HEK293 (cell line): ENCODE measurements at regions not wholly inside any gene's neighbourhood (a gene's known extent, or its start where the extent isn't known, plus 50 kb on each side); places are given as distances from the start of the nearest gene placed in this dataset.

Experiments
- CTCF ChIA-PET: fragments of 350-600 bp; formaldehyde crosslinking; extraction: SDS; loops from one replicate; lab custom pipeline; 2021; ENCODE audit warnings: antibody characterized with exemption; lab: Yijun Ruan, JAX
- POLR2A ChIA-PET: fragments of 300-600 bp; formaldehyde crosslinking; extraction: SDS; loops from one replicate; lab custom pipeline; 2020; ENCODE audit warnings: antibody characterized with exemption, inconsistent platforms; lab: Yijun Ruan, JAX
- H3K27ac ChIP-seq: fragments of 200-500 bp; sonication (Bioruptor generic); 2 replicates; pipeline ENCODE4 v1.5.1; 2014; ENCODE audit warnings: low read depth, low read length, control low read depth, inconsistent platforms; ENCODE audit errors: extremely low read depth
- H3K36me3 ChIP-seq, 2 experiments: fragments of 200-500 bp in 1 of 2; sonication (Bioruptor generic) in 1 of 2; 1 replicate in 1 of 2; 2 replicates in 1 of 2; pipeline ENCODE4 v1.5.1; 2014 to 2017; ENCODE audit warnings: inconsistent platforms in 2 of 2, low read length in 2 of 2; ENCODE audit not compliant: control insufficient read depth in 2 of 2, insufficient read depth in 1 of 2
- H3K4me1 ChIP-seq: fragments of 200-500 bp; sonication (Bioruptor generic); 2 replicates; pipeline ENCODE4 v1.5.1; 2014; ENCODE audit warnings: mild to moderate bottlenecking, low read length, inconsistent platforms; ENCODE audit not compliant: control insufficient read depth, insufficient read depth
- H3K4me3 ChIP-seq: 2 replicates; pipeline ENCODE4 v1.5.1; 2011; ENCODE audit warnings: low read depth, mild to moderate bottlenecking, control low read depth, low read length, moderate library complexity
- H3K9me3 ChIP-seq: fragments of 200-500 bp; sonication (Bioruptor generic); 2 replicates; pipeline ENCODE4 v1.5.1; 2014; ENCODE audit warnings: low read depth, low read length, inconsistent platforms; ENCODE audit not compliant: control insufficient read depth, insufficient read depth
- CTCF ChIP-seq: fragments of 450-650 bp; formaldehyde crosslinking; IDR thresholded peaks from 2 replicates; pipeline ENCODE4 v1.5.1; 2016; ENCODE audit warnings: missing biosample characterization, missing genetic modification characterization
- GLIS2 ChIP-seq: fragments of 450-650 bp; formaldehyde crosslinking; IDR thresholded peaks from 2 replicates; pipeline ENCODE4 v1.5.1; 2016; ENCODE audit warnings: missing biosample characterization, missing genetic modification characterization
- HOXD13 ChIP-seq: sonication (generic); formaldehyde crosslinking; IDR thresholded peaks from 2 replicates; pipeline ENCODE4 v1.8.0; 2022; ENCODE audit warnings: missing genetic modification reagents, borderline replicate concordance
- PRDM10 ChIP-seq: fragments of 450-650 bp; formaldehyde crosslinking; IDR thresholded peaks from 2 replicates; pipeline ENCODE4 v1.5.1; 2016; ENCODE audit warnings: missing biosample characterization, missing genetic modification characterization
- ZBTB17 ChIP-seq: fragments of 450-650 bp; formaldehyde crosslinking; IDR thresholded peaks from 2 replicates; pipeline ENCODE4 v1.5.1; 2016; ENCODE audit warnings: missing biosample characterization, missing genetic modification characterization
- ZFP69B ChIP-seq: fragments of 450-650 bp; formaldehyde crosslinking; IDR thresholded peaks from 2 replicates; pipeline ENCODE4 v1.5.1; 2016; ENCODE audit warnings: missing biosample characterization, missing genetic modification characterization
- ZNF174 ChIP-seq: fragments of 450-650 bp; formaldehyde crosslinking; IDR thresholded peaks from 2 replicates; pipeline ENCODE4 v1.5.0; 2017; ENCODE audit warnings: missing biosample characterization, mild to moderate bottlenecking, missing genetic modification characterization
- ZNF184 ChIP-seq: fragments of 450-650 bp; IDR thresholded peaks from 2 replicates; pipeline ENCODE4 v1.5.1; 2018; ENCODE audit warnings: missing biosample characterization, mild to moderate bottlenecking, missing genetic modification characterization
- ZNF341 ChIP-seq: fragments of 450-650 bp; formaldehyde crosslinking; IDR thresholded peaks from 2 replicates; pipeline ENCODE4; 2016; ENCODE audit warnings: low read depth, missing biosample characterization, missing genetic modification characterization
- ZNF350 ChIP-seq: fragments of 450-650 bp; formaldehyde crosslinking; IDR thresholded peaks from 2 replicates; pipeline ENCODE4 v1.5.0; 2017; ENCODE audit warnings: missing biosample characterization, mild to moderate bottlenecking, missing genetic modification characterization
- ZNF394 ChIP-seq: fragments of 450-650 bp; formaldehyde crosslinking; IDR thresholded peaks from 2 replicates; pipeline ENCODE4 v1.5.1; 2016; ENCODE audit warnings: missing biosample characterization, missing genetic modification characterization, mild to moderate bottlenecking, moderate library complexity, borderline replicate concordance
- ZNF521 ChIP-seq: fragments of 450-650 bp; formaldehyde crosslinking; IDR thresholded peaks from 2 replicates; pipeline ENCODE4 v1.5.1; 2017; ENCODE audit warnings: missing biosample characterization, mild to moderate bottlenecking, missing genetic modification characterization
- ZNF580 ChIP-seq: fragments of 450-650 bp; formaldehyde crosslinking; IDR thresholded peaks from 2 replicates; pipeline ENCODE4 v1.5.1; 2016; ENCODE audit warnings: missing biosample characterization, missing genetic modification characterization
- ZNF664 ChIP-seq: fragments of 450-650 bp; formaldehyde crosslinking; IDR thresholded peaks from 2 replicates; pipeline ENCODE4 v1.5.1; 2016; ENCODE audit warnings: missing biosample characterization, missing genetic modification characterization
- ZNF791 ChIP-seq: fragments of 450-650 bp; formaldehyde crosslinking; IDR thresholded peaks from 2 replicates; pipeline ENCODE4 v1.5.1; 2016; ENCODE audit warnings: missing biosample characterization, missing genetic modification characterization
- TF ChIP-seq, protein P1 (sequence below): fragments of 450-650 bp; formaldehyde crosslinking; IDR thresholded peaks from 2 replicates; pipeline ENCODE4 v1.5.1; 2016; ENCODE audit warnings: missing biosample characterization, missing genetic modification characterization
- TF ChIP-seq, protein P2 (sequence below): fragments of 450-650 bp; formaldehyde crosslinking; IDR thresholded peaks from 2 replicates; pipeline ENCODE4 v1.5.1; 2016; ENCODE audit warnings: missing biosample characterization, missing genetic modification characterization
- TF ChIP-seq, protein P3 (sequence below): fragments of 450-650 bp; formaldehyde crosslinking; IDR thresholded peaks from 2 replicates; pipeline ENCODE4 v1.5.0; 2017; ENCODE audit warnings: missing biosample characterization, missing genetic modification characterization, borderline replicate concordance
- TF ChIP-seq, protein P4 (sequence below): fragments of 450-650 bp; formaldehyde crosslinking; IDR thresholded peaks from 2 replicates; pipeline ENCODE4 v1.5.1; 2016; ENCODE audit warnings: missing biosample characterization, missing genetic modification characterization

DNA sequence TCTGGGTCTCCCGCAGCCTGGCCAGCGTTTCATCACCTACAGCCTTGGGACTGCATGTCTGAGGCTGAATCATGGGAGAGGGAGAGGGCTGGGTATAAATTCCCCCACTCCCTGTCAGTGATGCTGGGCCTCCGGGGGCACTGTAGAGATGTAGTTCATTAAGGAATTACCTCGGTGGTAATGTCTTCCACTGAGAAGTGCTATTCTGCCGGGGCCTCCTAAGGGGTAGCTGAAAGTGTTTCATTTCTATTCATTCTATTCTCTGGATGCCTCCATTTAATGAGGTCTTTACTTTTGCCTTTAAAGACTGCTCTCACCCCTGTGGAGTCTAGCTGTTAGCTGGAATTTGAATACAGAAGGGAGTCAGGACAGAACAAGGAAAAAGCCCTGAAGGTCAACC lies 116.4 kb upstream of the HS3ST4 start:
- H3K4me1 ChIP-seq = no peaks in the 10 kb centered on the region
- no peak overlapping the region for H3K27ac ChIP-seq
- no peak overlapping the region for H3K4me3 ChIP-seq
- ChIA-PET CTCF (interaction anchor here (0.7 kb wide), 1 partner anchor 51 kb away, joined by 4 read pairs; no protein-coding TSS in a partner anchor), POLR2A (no interaction called here)
- no peak for TF ChIP-seq HOXD13 (CRISPR knock-in tag)
- TF ChIP-seq ZNF664 (tag by site-specific recombination) = no peak
- TF ChIP-seq ZNF791 = no peak
- TF ChIP-seq, protein P1, sequence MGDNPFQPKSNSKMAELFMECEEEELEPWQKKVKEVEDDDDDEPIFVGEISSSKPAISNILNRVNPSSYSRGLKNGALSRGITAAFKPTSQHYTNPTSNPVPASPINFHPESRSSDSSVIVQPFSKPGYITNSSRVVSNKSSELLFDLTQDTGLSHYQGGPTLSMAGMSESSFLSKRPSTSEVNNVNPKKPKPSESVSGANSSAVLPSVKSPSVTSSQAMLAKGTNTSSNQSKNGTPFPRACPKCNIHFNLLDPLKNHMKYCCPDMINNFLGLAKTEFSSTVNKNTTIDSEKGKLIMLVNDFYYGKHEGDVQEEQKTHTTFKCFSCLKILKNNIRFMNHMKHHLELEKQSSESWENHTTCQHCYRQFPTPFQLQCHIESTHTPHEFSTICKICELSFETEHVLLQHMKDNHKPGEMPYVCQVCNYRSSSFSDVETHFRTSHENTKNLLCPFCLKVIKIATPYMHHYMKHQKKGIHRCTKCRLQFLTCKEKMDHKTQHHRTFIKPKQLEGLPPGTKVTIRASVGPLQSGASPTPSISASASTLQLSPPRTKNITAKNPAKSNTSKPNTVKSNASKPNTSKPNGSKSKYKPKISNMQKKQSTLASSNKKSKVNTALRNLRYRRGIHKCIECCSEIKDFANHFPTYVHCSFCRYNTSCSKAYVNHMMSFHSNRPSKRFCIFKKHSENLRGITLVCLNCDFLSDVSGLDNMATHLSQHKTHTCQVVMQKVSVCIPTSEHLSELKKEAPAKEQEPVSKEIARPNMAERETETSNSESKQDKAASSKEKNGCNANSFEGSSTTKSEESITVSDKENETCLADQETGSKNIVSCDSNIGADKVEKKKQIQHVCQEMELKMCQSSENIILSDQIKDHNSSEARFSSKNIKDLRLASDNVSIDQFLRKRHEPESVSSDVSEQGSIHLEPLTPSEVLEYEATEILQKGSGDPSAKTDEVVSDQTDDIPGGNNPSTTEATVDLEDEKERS = no peak
- no peak for TF ChIP-seq ZNF184
- TF ChIP-seq ZNF341 (tag by site-specific recombination) = no peak
- no peak for TF ChIP-seq ZNF350 (tag by site-specific recombination)
- TF ChIP-seq GLIS2 (tag by site-specific recombination) = no peak
- no peak for TF ChIP-seq ZNF394
- TF ChIP-seq, protein P2, sequence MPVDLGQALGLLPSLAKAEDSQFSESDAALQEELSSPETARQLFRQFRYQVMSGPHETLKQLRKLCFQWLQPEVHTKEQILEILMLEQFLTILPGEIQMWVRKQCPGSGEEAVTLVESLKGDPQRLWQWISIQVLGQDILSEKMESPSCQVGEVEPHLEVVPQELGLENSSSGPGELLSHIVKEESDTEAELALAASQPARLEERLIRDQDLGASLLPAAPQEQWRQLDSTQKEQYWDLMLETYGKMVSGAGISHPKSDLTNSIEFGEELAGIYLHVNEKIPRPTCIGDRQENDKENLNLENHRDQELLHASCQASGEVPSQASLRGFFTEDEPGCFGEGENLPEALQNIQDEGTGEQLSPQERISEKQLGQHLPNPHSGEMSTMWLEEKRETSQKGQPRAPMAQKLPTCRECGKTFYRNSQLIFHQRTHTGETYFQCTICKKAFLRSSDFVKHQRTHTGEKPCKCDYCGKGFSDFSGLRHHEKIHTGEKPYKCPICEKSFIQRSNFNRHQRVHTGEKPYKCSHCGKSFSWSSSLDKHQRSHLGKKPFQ (tag by site-specific recombination) = no peak
- TF ChIP-seq ZBTB17 (tag by site-specific recombination) = no peak
- TF ChIP-seq ZNF174 = no peak
- no peak for TF ChIP-seq CTCF (tag by site-specific recombination)
- TF ChIP-seq PRDM10 (tag by site-specific recombination) = no peak
- TF ChIP-seq ZFP69B (tag by site-specific recombination) = no peak
- TF ChIP-seq, protein P3, sequence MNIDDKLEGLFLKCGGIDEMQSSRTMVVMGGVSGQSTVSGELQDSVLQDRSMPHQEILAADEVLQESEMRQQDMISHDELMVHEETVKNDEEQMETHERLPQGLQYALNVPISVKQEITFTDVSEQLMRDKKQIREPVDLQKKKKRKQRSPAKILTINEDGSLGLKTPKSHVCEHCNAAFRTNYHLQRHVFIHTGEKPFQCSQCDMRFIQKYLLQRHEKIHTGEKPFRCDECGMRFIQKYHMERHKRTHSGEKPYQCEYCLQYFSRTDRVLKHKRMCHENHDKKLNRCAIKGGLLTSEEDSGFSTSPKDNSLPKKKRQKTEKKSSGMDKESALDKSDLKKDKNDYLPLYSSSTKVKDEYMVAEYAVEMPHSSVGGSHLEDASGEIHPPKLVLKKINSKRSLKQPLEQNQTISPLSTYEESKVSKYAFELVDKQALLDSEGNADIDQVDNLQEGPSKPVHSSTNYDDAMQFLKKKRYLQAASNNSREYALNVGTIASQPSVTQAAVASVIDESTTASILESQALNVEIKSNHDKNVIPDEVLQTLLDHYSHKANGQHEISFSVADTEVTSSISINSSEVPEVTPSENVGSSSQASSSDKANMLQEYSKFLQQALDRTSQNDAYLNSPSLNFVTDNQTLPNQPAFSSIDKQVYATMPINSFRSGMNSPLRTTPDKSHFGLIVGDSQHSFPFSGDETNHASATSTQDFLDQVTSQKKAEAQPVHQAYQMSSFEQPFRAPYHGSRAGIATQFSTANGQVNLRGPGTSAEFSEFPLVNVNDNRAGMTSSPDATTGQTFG (tag by site-specific recombination) = no peak
- no peak for TF ChIP-seq ZNF580
- TF ChIP-seq, protein P4, sequence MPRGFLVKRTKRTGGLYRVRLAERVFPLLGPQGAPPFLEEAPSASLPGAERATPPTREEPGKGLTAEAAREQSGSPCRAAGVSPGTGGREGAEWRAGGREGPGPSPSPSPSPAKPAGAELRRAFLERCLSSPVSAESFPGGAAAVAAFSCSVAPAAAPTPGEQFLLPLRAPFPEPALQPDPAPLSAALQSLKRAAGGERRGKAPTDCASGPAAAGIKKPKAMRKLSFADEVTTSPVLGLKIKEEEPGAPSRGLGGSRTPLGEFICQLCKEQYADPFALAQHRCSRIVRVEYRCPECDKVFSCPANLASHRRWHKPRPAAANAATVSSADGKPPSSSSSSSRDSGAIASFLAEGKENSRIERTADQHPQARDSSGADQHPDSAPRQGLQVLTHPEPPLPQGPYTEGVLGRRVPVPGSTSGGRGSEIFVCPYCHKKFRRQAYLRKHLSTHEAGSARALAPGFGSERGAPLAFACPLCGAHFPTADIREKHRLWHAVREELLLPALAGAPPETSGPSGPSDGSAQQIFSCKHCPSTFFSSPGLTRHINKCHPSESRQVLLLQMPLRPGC (tag by site-specific recombination) = no peak
- no peak for TF ChIP-seq ZNF521 (tag by site-specific recombination)
- H3K9me3 ChIP-seq = no peaks in the 10 kb centered on the region
- no peaks in the 10 kb centered on the region for H3K36me3 ChIP-seq
